ENCODE measurements at regions not wholly inside any gene's neighbourhood (a gene's known extent, or its start where the extent isn't known, plus 50 kb on each side); places are given as distances from the start of the nearest gene placed in this dataset.
"Not testable (repeated sequence)": the region's sequence is repeated elsewhere in the genome, so short reads cannot be mapped to it uniquely, and the experiment has no call there.

DNA sequence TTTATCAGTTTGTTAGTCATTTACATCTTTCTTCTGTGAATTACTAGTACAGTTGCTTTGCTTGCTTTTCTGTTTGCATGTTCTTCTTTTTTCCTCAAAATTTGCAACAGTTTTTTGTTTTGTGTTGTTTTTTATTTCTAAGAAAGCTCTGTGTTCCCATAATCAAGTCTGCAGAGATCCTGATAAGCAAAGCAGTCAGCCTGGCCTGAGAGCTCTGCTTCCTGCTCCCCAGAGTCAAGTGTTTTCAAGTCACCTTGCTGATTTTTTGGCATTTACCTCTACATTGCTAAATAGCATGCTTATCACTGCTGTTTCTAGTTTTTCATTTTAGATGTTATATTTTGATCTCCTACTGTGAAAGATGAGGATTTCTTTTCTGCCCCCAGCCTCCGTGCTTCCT, 113.2 kb downstream of the CDRT15L2 start:
- H3K36me3 Mint-ChIP-seq (ENCODE audit: low read depth); H3K27ac Mint-ChIP-seq; DNase-seq (ENCODE audit: low spot score); intact Hi-C loops (cut with micrococcal nuclease); H3K4me3 Mint-ChIP-seq (ENCODE audit: low read depth); H3K9me3 Mint-ChIP-seq; H3K27me3 Mint-ChIP-seq (ENCODE audit: low read depth): not testable (repeated sequence)
- H3K4me1 Mint-ChIP-seq (ENCODE audit: low read depth), result peaks cover 20% of the 10 kb centered on the region

DNA sequence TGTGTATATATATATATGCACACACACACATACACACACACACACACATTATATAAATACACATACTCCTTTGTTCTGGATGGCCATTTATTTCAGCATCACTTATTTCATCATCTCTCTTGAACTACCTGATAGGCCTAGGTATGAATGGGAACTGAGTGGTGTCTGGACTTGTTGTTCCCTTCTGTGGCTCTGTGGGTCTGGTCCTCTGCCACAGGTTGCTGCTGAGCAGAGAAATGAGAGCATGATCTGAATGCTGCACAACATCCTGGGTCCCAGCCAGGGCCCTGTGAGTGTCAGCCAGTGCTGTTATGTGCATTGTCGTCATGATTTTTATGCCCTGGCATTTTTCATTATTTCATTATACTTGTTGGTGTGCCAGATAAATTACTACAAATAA, 116.3 kb downstream of the CDRT15L2 start:
- H3K9me3 Mint-ChIP-seq; H3K4me3 Mint-ChIP-seq (ENCODE audit: low read depth); H3K27ac Mint-ChIP-seq; DNase-seq (ENCODE audit: low spot score); H3K36me3 Mint-ChIP-seq (ENCODE audit: low read depth); intact Hi-C loops (cut with micrococcal nuclease); H3K27me3 Mint-ChIP-seq (ENCODE audit: low read depth): not testable (repeated sequence)
- peaks cover 32% of the 10 kb centered on the region for H3K4me1 Mint-ChIP-seq (ENCODE audit: low read depth)

GRCh38 chr17:20698463-20699206, 119.1 kb downstream of the CDRT15L2 start:
- DNase-seq (ENCODE audit: low spot score), result peak; percentile 23
- Mint-ChIP-seq H3K27ac (peak overlapping the region; percentile 70), H3K4me1 (ENCODE audit: low read depth) (peaks cover 25% of the 10 kb centered on the region), H3K4me3 (ENCODE audit: low read depth) (peak overlapping the region; percentile 78)
- intact Hi-C loops (cut with micrococcal nuclease); H3K9me3 Mint-ChIP-seq; H3K27me3 Mint-ChIP-seq (ENCODE audit: low read depth); H3K36me3 Mint-ChIP-seq (ENCODE audit: low read depth): not testable (repeated sequence)

- H3K4me3 Mint-ChIP-seq (ENCODE audit: low read depth); H3K27ac Mint-ChIP-seq; intact Hi-C loops (cut with micrococcal nuclease); H3K36me3 Mint-ChIP-seq (ENCODE audit: low read depth); DNase-seq (ENCODE audit: low spot score); H3K9me3 Mint-ChIP-seq; H3K27me3 Mint-ChIP-seq (ENCODE audit: low read depth): not testable (repeated sequence)
- peaks cover 21% of the 10 kb centered on the region for H3K4me1 Mint-ChIP-seq (ENCODE audit: low read depth)
Measured at GRCh38 chr17:20700528-20700927, 121.0 kb downstream of the CDRT15L2 start.

DNA sequence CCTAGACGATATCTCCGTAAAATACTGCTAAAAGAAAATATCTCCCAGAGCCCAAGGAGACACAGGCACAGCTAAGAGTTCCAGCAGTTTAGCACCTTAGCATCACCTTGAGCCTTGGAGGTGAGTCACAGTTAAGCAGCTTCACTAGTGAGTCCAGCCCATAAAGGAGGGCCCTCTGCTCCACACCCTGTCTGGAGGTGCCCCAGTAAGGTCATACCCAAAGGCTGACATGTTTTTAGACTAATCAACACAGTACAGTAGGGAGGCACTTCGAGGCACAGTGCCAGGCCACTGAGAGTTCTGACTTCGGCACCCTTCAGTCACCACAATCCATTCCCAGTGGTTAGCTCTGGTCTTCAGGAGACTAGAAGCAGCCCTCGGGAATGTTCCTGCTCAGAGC, 121.8 kb downstream of the CDRT15L2 start:
- H3K4me3 Mint-ChIP-seq (ENCODE audit: low read depth); H3K27me3 Mint-ChIP-seq (ENCODE audit: low read depth); intact Hi-C loops (cut with micrococcal nuclease); H3K36me3 Mint-ChIP-seq (ENCODE audit: low read depth); DNase-seq (ENCODE audit: low spot score); H3K27ac Mint-ChIP-seq; H3K9me3 Mint-ChIP-seq: not testable (repeated sequence)
- peaks cover 15% of the 10 kb centered on the region for H3K4me1 Mint-ChIP-seq (ENCODE audit: low read depth)

DNA sequence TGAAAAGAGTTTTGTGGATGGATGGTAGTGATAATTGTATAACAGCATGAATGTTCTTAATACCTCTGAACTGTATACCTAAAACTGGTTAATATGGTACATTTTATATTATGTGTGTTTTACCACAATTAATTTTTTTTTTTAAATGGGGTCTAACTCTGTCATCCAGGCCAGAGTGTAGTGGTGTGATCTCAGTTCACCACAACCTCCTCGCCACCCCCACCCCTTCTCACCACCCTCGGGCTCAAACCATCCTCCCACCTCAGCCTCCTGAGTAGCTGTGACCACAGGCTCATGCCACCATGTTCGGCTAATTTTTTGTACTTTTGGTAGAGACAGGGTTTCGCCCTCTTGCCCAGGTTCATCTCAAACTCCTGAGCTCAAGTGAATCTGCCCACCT, 123.2 kb downstream of the CDRT15L2 start:
- Mint-ChIP-seq H3K27ac (no peak overlapping the region), H3K36me3 (ENCODE audit: low read depth) (no peaks in the 10 kb centered on the region), H3K4me1 (ENCODE audit: low read depth) (peaks cover 12% of the 10 kb centered on the region), H3K27me3 (ENCODE audit: low read depth) (no peaks in the 10 kb centered on the region), H3K4me3 (ENCODE audit: low read depth) (no peak overlapping the region), H3K9me3 (no peaks in the 10 kb centered on the region)
- intact Hi-C loops (cut with micrococcal nuclease), result no loop called here
- DNase-seq (ENCODE audit: low spot score), result no peak

- intact Hi-C loops (cut with micrococcal nuclease), result no loop called here
- Mint-ChIP-seq H3K36me3 (ENCODE audit: low read depth) (no peaks in the 10 kb centered on the region), H3K27me3 (ENCODE audit: low read depth) (no peaks in the 10 kb centered on the region), H3K4me1 (ENCODE audit: low read depth) (peaks cover 5% of the 10 kb centered on the region), H3K4me3 (ENCODE audit: low read depth) (no peak overlapping the region), H3K9me3 (no peaks in the 10 kb centered on the region), H3K27ac (no peak overlapping the region)
- DNase-seq (ENCODE audit: low spot score), result no peak
Measured at GRCh38 chr17:20703781-20704180, 124.3 kb downstream of the CDRT15L2 start.

GRCh38 chr17:20705186-20705585, 125.7 kb downstream of the CDRT15L2 start:
- H3K27ac Mint-ChIP-seq; DNase-seq (ENCODE audit: low spot score); intact Hi-C loops (cut with micrococcal nuclease); H3K27me3 Mint-ChIP-seq (ENCODE audit: low read depth); H3K36me3 Mint-ChIP-seq (ENCODE audit: low read depth); H3K4me3 Mint-ChIP-seq (ENCODE audit: low read depth); H3K9me3 Mint-ChIP-seq; H3K4me1 Mint-ChIP-seq (ENCODE audit: low read depth): not testable (repeated sequence)

DNA sequence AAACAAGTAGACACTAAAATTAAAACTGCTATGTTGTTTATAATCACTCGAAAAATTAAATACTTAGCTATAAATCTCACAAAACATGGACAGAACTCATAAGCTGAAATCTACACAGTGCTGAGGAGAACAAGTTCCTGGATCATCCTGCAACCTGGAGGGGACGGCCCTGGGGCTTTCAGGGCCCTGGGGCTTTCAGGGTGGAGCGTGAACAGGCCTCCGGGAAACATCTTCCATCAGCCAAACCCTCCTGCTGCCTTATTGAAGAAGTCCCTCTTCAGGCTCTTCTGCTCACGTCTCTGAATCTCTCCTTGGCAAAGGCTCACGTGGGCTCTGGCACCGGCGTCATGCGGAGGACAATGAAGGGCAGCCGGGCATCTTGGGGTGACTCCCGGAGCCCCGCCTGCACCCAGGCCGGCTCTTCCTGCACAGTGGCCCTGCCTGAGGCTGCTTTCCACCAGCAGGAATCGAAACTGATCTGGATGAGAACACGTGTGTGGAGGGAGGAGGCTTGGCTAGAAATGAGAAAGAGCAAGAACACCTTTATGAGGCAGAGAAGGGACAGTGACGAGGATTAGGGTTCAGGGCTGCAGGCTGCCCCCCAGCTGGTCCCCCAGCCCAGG, 127.3 kb downstream of the CDRT15L2 start:
- H3K36me3 Mint-ChIP-seq (ENCODE audit: low read depth), result no peaks in the 10 kb centered on the region
- H3K9me3 Mint-ChIP-seq, result no peaks in the 10 kb centered on the region
- H3K27ac Mint-ChIP-seq, result no peak overlapping the region

GRCh38 chr17:20708821-20709220, 129.3 kb downstream of the CDRT15L2 start:
- H3K27ac Mint-ChIP-seq; intact Hi-C loops (cut with micrococcal nuclease); H3K9me3 Mint-ChIP-seq; H3K4me1 Mint-ChIP-seq (ENCODE audit: low read depth); DNase-seq (ENCODE audit: low spot score); H3K4me3 Mint-ChIP-seq (ENCODE audit: low read depth); H3K36me3 Mint-ChIP-seq (ENCODE audit: low read depth): not testable (repeated sequence)
- peaks cover 11% of the 10 kb centered on the region for H3K27me3 Mint-ChIP-seq (ENCODE audit: low read depth)

More for the DNA sequence above, 127.3 kb downstream of the CDRT15L2 start:
- intact Hi-C loops (cut with micrococcal nuclease), result no loop called here
- Mint-ChIP-seq H3K4me1 (ENCODE audit: low read depth) (no peaks in the 10 kb centered on the region), H3K27me3 (ENCODE audit: low read depth) (peaks cover 10% of the 10 kb centered on the region), H3K4me3 (ENCODE audit: low read depth) (no peak overlapping the region)
- no peak for DNase-seq (ENCODE audit: low spot score)

DNA sequence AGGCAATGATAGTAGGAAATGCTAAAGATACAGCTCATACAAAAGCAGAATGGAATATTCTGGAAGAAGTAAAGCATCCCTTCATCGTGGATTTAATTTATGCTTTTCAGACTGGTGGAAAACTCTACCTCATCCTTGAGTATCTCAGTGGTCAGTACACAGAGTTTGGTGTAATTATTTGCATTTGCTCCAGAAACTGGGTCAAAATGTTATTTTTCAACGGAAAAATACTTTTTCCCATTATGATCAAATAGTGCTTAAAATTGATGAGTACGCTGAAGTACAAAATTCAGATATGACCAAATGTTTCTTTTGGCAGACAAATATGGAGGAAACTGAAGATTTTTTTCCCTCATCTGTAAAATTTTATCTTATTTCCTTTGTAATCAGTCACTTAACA, 137.0 kb downstream of the CDRT15L2 start:
- DNase-seq (ENCODE audit: low spot score); intact Hi-C loops (cut with micrococcal nuclease); H3K4me1 Mint-ChIP-seq (ENCODE audit: low read depth); H3K27me3 Mint-ChIP-seq (ENCODE audit: low read depth); H3K27ac Mint-ChIP-seq; H3K36me3 Mint-ChIP-seq (ENCODE audit: low read depth); H3K9me3 Mint-ChIP-seq; H3K4me3 Mint-ChIP-seq (ENCODE audit: low read depth): not testable (repeated sequence)

DNA sequence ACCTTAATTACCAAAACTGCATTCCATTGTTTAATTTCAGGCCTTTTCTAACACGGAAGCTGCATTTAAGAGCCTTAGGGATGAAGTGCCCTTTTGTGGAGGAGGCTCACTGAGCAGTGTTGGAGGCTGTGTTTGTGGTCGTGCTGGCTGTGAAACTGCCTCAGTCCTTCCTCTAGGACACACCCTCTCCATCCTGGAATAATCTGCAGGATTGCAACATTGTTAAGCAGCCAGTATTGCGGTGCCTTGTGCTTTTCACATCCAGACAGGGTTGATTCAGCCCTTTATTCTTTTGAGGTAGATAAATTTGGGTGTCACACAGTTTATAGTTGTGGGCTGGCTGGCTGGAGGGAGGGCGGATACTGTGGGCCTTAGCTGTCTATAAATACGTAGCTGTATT, 141.6 kb downstream of the CDRT15L2 start:
- no peak for DNase-seq (ENCODE audit: low spot score)
- no peaks in the 10 kb centered on the region for H3K36me3 Mint-ChIP-seq (ENCODE audit: low read depth)
- H3K4me1 Mint-ChIP-seq (ENCODE audit: low read depth), result no peaks in the 10 kb centered on the region
- peaks cover 9% of the 10 kb centered on the region for H3K27me3 Mint-ChIP-seq (ENCODE audit: low read depth)
- intact Hi-C loops (cut with micrococcal nuclease), result no loop called here
- no peak overlapping the region for H3K4me3 Mint-ChIP-seq (ENCODE audit: low read depth)
- no peaks in the 10 kb centered on the region for H3K9me3 Mint-ChIP-seq
- no peak overlapping the region for H3K27ac Mint-ChIP-seq

- H3K9me3 Mint-ChIP-seq; intact Hi-C loops (cut with micrococcal nuclease); H3K36me3 Mint-ChIP-seq (ENCODE audit: low read depth); H3K4me3 Mint-ChIP-seq (ENCODE audit: low read depth); H3K27ac Mint-ChIP-seq; DNase-seq (ENCODE audit: low spot score); H3K4me1 Mint-ChIP-seq (ENCODE audit: low read depth): not testable (repeated sequence)
- peaks cover 20% of the 10 kb centered on the region for H3K27me3 Mint-ChIP-seq (ENCODE audit: low read depth)
Measured at GRCh38 chr17:20724391-20724790, 144.9 kb downstream of the CDRT15L2 start.
